HCT116 (cell line): ENCODE measurements at regions not wholly inside any gene's neighbourhood (a gene's known extent, or its start where the extent isn't known, plus 50 kb on each side); places are given as distances from the start of the nearest gene placed in this dataset.

Experiments
- ATAC-seq: fragments of 200-7000 bp; cut with Tn5 transposase; 2 replicates; pipeline ENCODE4 v1.9.1; 2020; ENCODE audit warnings: mild to moderate bottlenecking, moderate library complexity
- BruUV-seq: library from RNA; stranded (reverse); fragments of 400-500 nt; replicated peaks from 2 replicates; lab custom pipeline; 2021; lab: Mats Ljungman, UMichigan
- CTCF ChIA-PET: fragments of 300-600 bp; sonication (Branson Sonifier 250); formaldehyde crosslinking; loops from one replicate; lab custom pipeline; 2021; ENCODE audit warnings: antibody characterized with exemption; lab: Charles Lee
- POLR2A ChIA-PET: fragments of 300-600, 350-600 bp; sonication (Branson Sonifier 250); formaldehyde crosslinking; loops from one replicate; lab custom pipeline; 2021; ENCODE audit warnings: antibody characterized with exemption; lab: Charles Lee
- RAD21 ChIA-PET, 2 experiments: fragments of 300-600 bp; sonication (Branson Sonifier 250); formaldehyde crosslinking; loops; one replicate each; lab custom pipeline; 2023; ENCODE audit warnings: low total read pairs in 2 of 2; ENCODE audit not compliant: uncharacterized antibody in 2 of 2, unreplicated experiment in 2 of 2, low non-redundant PET in 1 of 2; lab: Charles Lee
- DNase-seq: peaks from one replicate; pipeline ENCODE4 v3.0.0-alpha.2; 2010; ENCODE audit warnings: low read depth, low spot score
- H2AFZ ChIP-seq: fragments of 200-600 bp; shearing (Covaris generic), sonication (generic); 2 replicates; pipeline ENCODE4 v1.6.1; 2017; ENCODE audit warnings: low read depth, mixed run types, mixed read lengths, antibody characterized with exemption, low read length; ENCODE audit not compliant: poor library complexity, severe bottlenecking
- H3K27ac ChIP-seq: 2 replicates; pipeline ENCODE4 v1.5.1; 2012; ENCODE audit warnings: low read depth, low read length
- H3K27me3 ChIP-seq: fragments of 200-600 bp; sonication (generic); 2 replicates; pipeline ENCODE4 v1.6.1; 2016; ENCODE audit warnings: mixed run types, low read length, mixed read lengths; ENCODE audit not compliant: insufficient read depth
- H3K36me3 ChIP-seq, 2 experiments: fragments of 200-500 bp in 1 of 2; fragments of 200-600 bp in 1 of 2; sonication (Bioruptor generic) in 1 of 2; sonication (generic) in 1 of 2; 2 replicates each; pipeline versions ENCODE4 v1.5.1 to v1.6.1; 2014 to 2016; ENCODE audit warnings: low read length in 2 of 2, inconsistent platforms in 1 of 2, mixed read lengths in 1 of 2, mixed run types in 1 of 2; ENCODE audit not compliant: insufficient read depth in 2 of 2, control insufficient read depth in 1 of 2
- H3K4me1 ChIP-seq, 2 experiments: fragments of 200-600 bp in 1 of 2; sonication (generic) in 1 of 2; 2 replicates each; pipeline versions ENCODE4 v1.5.1 to v1.6.1; 2012 to 2017; ENCODE audit warnings: low read length in 2 of 2, inconsistent platforms in 1 of 2, mild to moderate bottlenecking in 1 of 2, mixed read lengths in 1 of 2, mixed run types in 1 of 2, moderate library complexity in 1 of 2; ENCODE audit not compliant: insufficient read depth in 2 of 2, control insufficient read depth in 1 of 2
- H3K4me2 ChIP-seq: fragments of 200-600 bp; sonication (generic); 2 replicates; pipeline ENCODE4 v1.6.1; 2017; ENCODE audit warnings: mixed run types, low read length, mixed read lengths
- H3K4me3 ChIP-seq, 2 experiments: fragments of 200-600 bp in 1 of 2; sonication (generic) in 1 of 2; replicated peaks in 1 of 2; 2 replicates each; pipeline ENCODE4 v1.5.1; 2011 to 2016; ENCODE audit warnings: low read length in 2 of 2, control low read depth in 1 of 2, low read depth in 1 of 2, mild to moderate bottlenecking in 1 of 2, mixed read lengths in 1 of 2, mixed run types in 1 of 2
- H3K79me2 ChIP-seq: fragments of 200-600 bp; sonication (generic); 2 replicates; pipeline ENCODE4 v1.6.1; 2017; ENCODE audit warnings: mild to moderate bottlenecking, mixed run types, low read length, moderate library complexity, mixed read lengths; ENCODE audit not compliant: insufficient read depth
- H3K9ac ChIP-seq: fragments of 200-600 bp; sonication (generic); 2 replicates; pipeline ENCODE4 v1.6.1; 2016; ENCODE audit warnings: low read length, mixed read lengths
- H3K9me2 ChIP-seq: fragments of 200-600 bp; sonication (generic), shearing (Covaris generic); 2 replicates; pipeline ENCODE4 v1.6.1; 2017; ENCODE audit warnings: mixed run types, mild to moderate bottlenecking, moderate library complexity; ENCODE audit not compliant: insufficient read depth
- H3K9me3 ChIP-seq, 2 experiments: fragments of 200-500 bp in 1 of 2; fragments of 200-600 bp in 1 of 2; sonication (Bioruptor generic) in 1 of 2; sonication (generic) in 1 of 2; 2 replicates each; pipeline ENCODE4 v1.6.1; 2014 to 2017; ENCODE audit warnings: low read length in 2 of 2, mixed read lengths in 2 of 2, inconsistent platforms in 1 of 2, low read depth in 1 of 2, mild to moderate bottlenecking in 1 of 2, mixed run types in 1 of 2, moderate library complexity in 1 of 2; ENCODE audit not compliant: control insufficient read depth in 1 of 2, insufficient read depth in 1 of 2
- H4K20me1 ChIP-seq: fragments of 200-600 bp; sonication (generic), shearing (Covaris generic); 2 replicates; pipeline ENCODE4 v1.6.1; 2017; ENCODE audit warnings: mixed run types, mild to moderate bottlenecking, moderate library complexity; ENCODE audit not compliant: insufficient read depth
- ATF3 ChIP-seq: IDR thresholded peaks from 2 replicates; pipeline ENCODE4 v1.6.1; 2012
- CEBPB ChIP-seq: IDR thresholded peaks from 2 replicates; pipeline ENCODE4 v1.6.1; 2012; ENCODE audit warnings: low read depth
- CTCF ChIP-seq, 3 experiments: fragments of 200-600 bp in 1 of 3; sonication (generic) in 1 of 3; IDR thresholded peaks in 2 of 3; conservative IDR thresholded peaks in 1 of 3; 2 replicates each; pipeline ENCODE4 v1.5.1; 2012 to 2017; ENCODE audit warnings: low read depth in 2 of 3, low read length in 2 of 3, antibody characterized with exemption in 1 of 3, borderline replicate concordance in 1 of 3, control low read depth in 1 of 3, mild to moderate bottlenecking in 1 of 3, mixed read lengths in 1 of 3, mixed run types in 1 of 3, moderate library complexity in 1 of 3; ENCODE audit not compliant: insufficient read depth in 1 of 3
- EZH2 ChIP-seq: fragments of 200-600 bp; sonication (generic); IDR thresholded peaks from 2 replicates; pipeline ENCODE4 v1.6.1; 2017; ENCODE audit warnings: antibody characterized with exemption, mixed run types
- JUND ChIP-seq: IDR thresholded peaks from 2 replicates; pipeline ENCODE4 v1.6.1; 2012
- POLR2A ChIP-seq: IDR thresholded peaks from 2 replicates; pipeline ENCODE4 v1.7.0; 2011; ENCODE audit warnings: borderline replicate concordance; ENCODE audit not compliant: insufficient read depth, insufficient read length; ENCODE audit errors: extremely low read depth
- POLR2AphosphoS5 ChIP-seq: IDR thresholded peaks from 2 replicates; pipeline ENCODE4 v1.6.1; 2011; ENCODE audit warnings: mild to moderate bottlenecking, low read depth, low read length, moderate library complexity
- RAD21 ChIP-seq: IDR thresholded peaks from 2 replicates; pipeline ENCODE4 v1.6.1; 2012; ENCODE audit warnings: low read depth, mild to moderate bottlenecking
- SP1 ChIP-seq: IDR thresholded peaks from 2 replicates; pipeline ENCODE4 v1.6.1; 2012; ENCODE audit warnings: low read depth
- SRF ChIP-seq: IDR thresholded peaks from 2 replicates; pipeline ENCODE4 v1.6.1; 2012; ENCODE audit warnings: low read depth
- ZBTB33 ChIP-seq: IDR thresholded peaks from 2 replicates; pipeline ENCODE4 v1.6.1; 2011; ENCODE audit warnings: mild to moderate bottlenecking, low read length, moderate library complexity; ENCODE audit not compliant: insufficient replicate concordance; ENCODE audit errors: extremely low read depth
- ZNF274 ChIP-seq: fragments of 200-500 bp; sonication (Bioruptor generic); IDR thresholded peaks from 2 replicates; pipeline ENCODE4 v1.6.1; 2014; ENCODE audit warnings: mild to moderate bottlenecking, low read depth, low read length, inconsistent platforms
- intact Hi-C: fragments of 100-400 bp; cut with micrococcal nuclease; formaldehyde crosslinking; loops from 2 replicates; pipeline ENCODE4 v1.10.0; 2022

GRCh38 chr2:234580686-234581085, 83.8 kb upstream of the ARL4C start:
- Histone ChIP-seq H3K36me3 (no peaks in the 10 kb centered on the region), H3K27ac (no peak overlapping the region), H3K9me2 (no peaks in the 10 kb centered on the region), H3K4me1 (no peaks in the 10 kb centered on the region), H3K4me2 (no peak overlapping the region), H3K4me3 (no peak overlapping the region), H3K9me3 (no peaks in the 10 kb centered on the region), H2AFZ (no peak overlapping the region)
- no peak for DNase-seq
- TF ChIP-seq EZH2, result no peak
- no peak for TF ChIP-seq POLR2A
- TF ChIP-seq POLR2AphosphoS5, result no peak
- TF ChIP-seq ATF3, result no peak
- TF ChIP-seq ZBTB33, result no peak
- TF ChIP-seq RAD21, result no peak
- TF ChIP-seq ZNF274, result no peak
- TF ChIP-seq CTCF (IDR thresholded peaks at IDR 0.05 in 2 of 3, conservative IDR thresholded peaks at IDR 0.05 in 1 of 3; ENCODE audit: borderline replicate concordance in 1 of 3, insufficient read depth in 1 of 3, low read depth in 2 of 3, low read length in 2 of 3), result no peak
- no peak for TF ChIP-seq JUND
- no peak for TF ChIP-seq SRF
- TF ChIP-seq SP1, result no peak
- no peak for TF ChIP-seq CEBPB
- TF ChIP-seq, all 23 proteins: peak for 0
- Histone ChIP-seq H3K27me3 (no peaks in the 10 kb centered on the region), H3K79me2 (no peaks in the 10 kb centered on the region), H4K20me1 (no peaks in the 10 kb centered on the region), H3K9ac (no peak overlapping the region)
- intact Hi-C loops, result no loop called here
- ChIA-PET POLR2A (no interaction called here), RAD21 (no interaction called here), CTCF (no interaction called here)
- ATAC-seq, result no peak
- no TSS peak for BruUV-seq
